Caki2 (cell line): ENCODE measurements at regions not wholly inside any gene's neighbourhood (a gene's known extent, or its start where the extent isn't known, plus 50 kb on each side); places are given as distances from the start of the nearest gene placed in this dataset.
"Not testable (repeated sequence)": the region's sequence is repeated elsewhere in the genome, so short reads cannot be mapped to it uniquely, and the experiment has no call there.

Experiments
- DNase-seq: peaks from one replicate; pipeline ENCODE4 v3.0.0-alpha.2; 2015; ENCODE audit warnings: low read depth
- in situ Hi-C: cut with HindIII; loops from 2 replicates; pipeline ENCODE4 v1.10.0; 2016; ENCODE audit warnings: low sequenced_read_pairs, low pct_unique_long_range_greater_than_20kb, mixed read lengths

- in situ Hi-C loops, result no loop called here
Measured at GRCh38 chr22:22171357-22172218, 73.0 kb upstream of the VPREB1 start.

GRCh38 chr22:22169923-22170322 is 74.7 kb upstream of the VPREB1 start:
- DNase-seq, result no peak
- in situ Hi-C loops, result no loop called here

More at GRCh38 chr22:22171357-22172218, 73.0 kb upstream of the VPREB1 start:
- DNase-seq, result peak; percentile 35

- in situ Hi-C loops, result no loop called here
- no peak for DNase-seq
Measured at GRCh38 chr22:22168941-22169867, 75.4 kb upstream of the VPREB1 start.

- peak; percentile 75 for DNase-seq
- in situ Hi-C loops, result no loop called here
Measured at GRCh38 chr22:22168190-22168940, 76.2 kb upstream of the VPREB1 start.

- no peak for DNase-seq
- in situ Hi-C loops, result no loop called here
Measured at GRCh38 chr22:22167791-22168189, 76.8 kb upstream of the VPREB1 start.

GRCh38 chr22:22166941-22167713 is 77.5 kb upstream of the VPREB1 start:
- DNase-seq, result no peak
- in situ Hi-C loops, result no loop called here

GRCh38 chr22:22165936-22166710 is 78.5 kb upstream of the VPREB1 start:
- no peak for DNase-seq
- in situ Hi-C loops, result no loop called here

GRCh38 chr22:22164541-22165272 is 79.9 kb upstream of the VPREB1 start:
- in situ Hi-C loops, result no loop called here
- DNase-seq, result no peak

- no peak for DNase-seq
- in situ Hi-C loops, result no loop called here
Measured at GRCh38 chr22:22161924-22162851, 82.4 kb upstream of the VPREB1 start.

- in situ Hi-C loops, DNase-seq: not testable (repeated sequence)
Measured at GRCh38 chr22:22160768-22161167, 83.8 kb upstream of the VPREB1 start.

GRCh38 chr22:22159384-22159783 is 85.2 kb upstream of the VPREB1 start:
- DNase-seq, result no peak
- in situ Hi-C loops, result no loop called here

GRCh38 chr22:22158965-22159364 is 85.6 kb upstream of the VPREB1 start:
- in situ Hi-C loops, result no loop called here

GRCh38 chr22:22158207-22158816 is 86.3 kb upstream of the VPREB1 start:
- DNase-seq, result no peak
- in situ Hi-C loops, result no loop called here

More at GRCh38 chr22:22158965-22159364, 85.6 kb upstream of the VPREB1 start:
- no peak for DNase-seq

- in situ Hi-C loops, result no loop called here
- no peak for DNase-seq
Measured at GRCh38 chr22:22157348-22157725, 87.2 kb upstream of the VPREB1 start.

GRCh38 chr22:22156716-22157347 is 87.8 kb upstream of the VPREB1 start:
- in situ Hi-C loops, result no loop called here
- DNase-seq, result peak; percentile 64
